Breast epithelium (tissue), 3 donors: ENCODE measurements at regions not wholly inside any gene's neighbourhood (a gene's known extent, or its start where the extent isn't known, plus 50 kb on each side); places are given as distances from the start of the nearest gene placed in this dataset.

Experiments used
- CTCF ChIP-seq, 3 donors: fragments of 450-650 bp; IDR thresholded peaks; one replicate each; pipeline ENCODE4 v1.5.1; 2016 to 2017; ENCODE audit warnings: antibody characterized with exemption in 3 of 3, mild to moderate bottlenecking in 3 of 3, moderate library complexity in 3 of 3
- POLR2AphosphoS5 ChIP-seq, 3 donors: sonication (generic); formaldehyde crosslinking; IDR thresholded peaks; one replicate each; pipeline ENCODE4 v1.6.1; 2017; ENCODE audit warnings: antibody characterized with exemption in 3 of 3

GRCh38 chr5:143679777-143680176 lies 132.2 kb upstream of the HMHB1 start:
- TF ChIP-seq CTCF (IDR thresholded peaks at IDR 0.05) (no peak), POLR2AphosphoS5 (IDR thresholded peaks at IDR 0.05) (no peak)
